CD14-positive monocyte (primary cell): ENCODE measurements at regions not wholly inside any gene's neighbourhood (a gene's known extent, or its start where the extent isn't known, plus 50 kb on each side); places are given as distances from the start of the nearest gene placed in this dataset.

Experiments used
- DNase-seq, 3 donors: peaks; one replicate each; pipeline ENCODE4 v3.0.0-alpha.2; 2011 to 2022
- H2AFZ ChIP-seq: 2 replicates; pipeline ENCODE4 v1.6.0; 2012; ENCODE audit warnings: mild to moderate bottlenecking, low read depth, low read length, inconsistent platforms; ENCODE audit not compliant: insufficient read depth, poor library complexity, severe bottlenecking
- H3K27ac ChIP-seq, 2 donors: 1 replicate in 1 of 2; 2 replicates in 1 of 2; pipeline ENCODE4 v1.5.1; 2012 to 2013; ENCODE audit warnings: low read length in 2 of 2, control low read depth in 1 of 2, inconsistent platforms in 1 of 2, low read depth in 1 of 2, mild to moderate bottlenecking in 1 of 2
- H3K27me3 ChIP-seq, 2 donors: one replicate each; pipeline versions ENCODE4 v1.6.0 to v1.6.1; 2011 to 2013; ENCODE audit warnings: low read length in 2 of 2; ENCODE audit not compliant: control insufficient read depth in 2 of 2, insufficient read depth in 2 of 2
- H3K36me3 ChIP-seq, 2 donors: replicated peaks in 1 of 2; 1 replicate in 1 of 2; 2 replicates in 1 of 2; pipeline versions ENCODE4 v1.5.1 to v1.6.1; 2012 to 2013; ENCODE audit warnings: low read length in 2 of 2, control low read depth in 1 of 2, inconsistent platforms in 1 of 2, mild to moderate bottlenecking in 1 of 2; ENCODE audit not compliant: insufficient read depth in 2 of 2, control insufficient read depth in 1 of 2
- H3K4me1 ChIP-seq, 2 donors: 1 replicate in 1 of 2; 2 replicates in 1 of 2; pipeline versions ENCODE4 v1.5.1 to v1.6.1; 2012 to 2013; ENCODE audit warnings: low read length in 2 of 2, control low read depth in 1 of 2, inconsistent platforms in 1 of 2, mild to moderate bottlenecking in 1 of 2, moderate library complexity in 1 of 2; ENCODE audit not compliant: insufficient read depth in 2 of 2, control insufficient read depth in 1 of 2
- H3K4me2 ChIP-seq: replicated peaks from 2 replicates; pipeline ENCODE3; 2012; ENCODE audit warnings: low read length, moderate library complexity, mild to moderate bottlenecking; ENCODE audit not compliant: poor library complexity, severe bottlenecking; ENCODE audit errors: extremely low read depth
- H3K4me3 ChIP-seq, 3 experiments: fragments of 200-600 bp in 1 of 3; sonication (generic) in 1 of 3; replicated peaks in 1 of 3; 1 replicate in 2 of 3; 2 replicates in 1 of 3; pipeline ENCODE4 v1.5.1; 2011 to 2013; ENCODE audit warnings: low read length in 3 of 3, mild to moderate bottlenecking in 3 of 3, control low read depth in 2 of 3, low read depth in 2 of 3, inconsistent platforms in 1 of 3, moderate library complexity in 1 of 3
- H3K79me2 ChIP-seq: 2 replicates; pipeline ENCODE4 v1.6.0; 2012; ENCODE audit warnings: mild to moderate bottlenecking, control low read depth, inconsistent platforms, low read length, moderate library complexity; ENCODE audit not compliant: insufficient read depth
- H3K9ac ChIP-seq: 2 replicates; pipeline ENCODE4 v1.6.0; 2017; ENCODE audit warnings: low read length, mild to moderate bottlenecking; ENCODE audit not compliant: insufficient read depth, poor library complexity, severe bottlenecking
- H3K9me3 ChIP-seq, 2 donors: replicated peaks in 1 of 2; 1 replicate in 1 of 2; 2 replicates in 1 of 2; pipeline versions ENCODE4 v1.5.1 to v1.6.1; 2012 to 2013; ENCODE audit warnings: low read length in 2 of 2, control low read depth in 1 of 2; ENCODE audit not compliant: control insufficient read depth in 1 of 2, insufficient read depth in 1 of 2
- H4K20me1 ChIP-seq: 2 replicates; pipeline ENCODE4 v1.6.0; 2012; ENCODE audit warnings: mild to moderate bottlenecking, low read length, control low read depth, moderate library complexity; ENCODE audit not compliant: insufficient read depth
- H3K27ac Mint-ChIP-seq, 7 donors: one replicate each; pipeline ENCODE4 v1.8.0; 2020; ENCODE audit warnings: mild to moderate bottlenecking in 7 of 7, mixed read lengths in 7 of 7, moderate library complexity in 6 of 7, inconsistent platforms in 2 of 7
- H3K27me3 Mint-ChIP-seq, 3 donors: one replicate each; pipeline ENCODE4 v1.8.0; 2021 to 2022; ENCODE audit warnings: low read depth in 3 of 3, mild to moderate bottlenecking in 3 of 3, mixed read lengths in 3 of 3, moderate library complexity in 3 of 3, inconsistent platforms in 1 of 3
- H3K36me3 Mint-ChIP-seq, 2 donors: one replicate each; pipeline ENCODE4 v1.8.0; 2020; ENCODE audit warnings: mixed read lengths in 2 of 2, inconsistent platforms in 1 of 2, mild to moderate bottlenecking in 1 of 2
- H3K4me1 Mint-ChIP-seq: one replicate; pipeline ENCODE4 v1.8.0; 2020; ENCODE audit warnings: mild to moderate bottlenecking, mixed read lengths
- H3K4me3 Mint-ChIP-seq, 2 donors: one replicate each; pipeline ENCODE4 v1.8.0; 2020; ENCODE audit warnings: mild to moderate bottlenecking in 2 of 2, mixed read lengths in 2 of 2, moderate library complexity in 1 of 2
- H3K9me3 Mint-ChIP-seq, 7 donors: one replicate each; pipeline ENCODE4 v1.8.0; 2020 to 2022; ENCODE audit warnings: mixed read lengths in 7 of 7, mild to moderate bottlenecking in 6 of 7, moderate library complexity in 6 of 7, inconsistent platforms in 2 of 7
- WGBS: methylation state at CpG from one replicate; pipeline ENCODE4 v1.1.5; 2013; ENCODE audit warnings: missing lambda C conversion rate; ENCODE audit not compliant: insufficient coverage; 5-methylcytosine and 5-hydroxymethylcytosine counted together
- intact Hi-C, 2 donors: fragments of 100-400 bp; cut with micrococcal nuclease; formaldehyde crosslinking; loops; one replicate each; pipeline versions ENCODE4 v1.15.0 to v1.15.1; 2023
- TF ChIP-seq, protein P1 (sequence below): fragments of 200-600 bp; IDR thresholded peaks from one replicate; pipeline ENCODE4 v1.8.0; 2022; ENCODE audit warnings: antibody characterized with exemption, mild to moderate bottlenecking

GRCh38 chrX:9102956-9103355, 69.0 kb upstream of the FAM9B start:
- peaks cover 0 to 13% of the 10 kb centered on the region in 2 donors for H3K27me3 ChIP-seq
- H3K9me3 ChIP-seq, result peaks cover 0 to 4% of the 10 kb centered on the region in 2 donors
- H2AFZ ChIP-seq, result no peak overlapping the region
- intact Hi-C loops, result no loop called here
- no peaks in the 10 kb centered on the region for H3K36me3 Mint-ChIP-seq
- H3K79me2 ChIP-seq, result no peaks in the 10 kb centered on the region
- no peaks in the 10 kb centered on the region for H4K20me1 ChIP-seq
- H3K27me3 Mint-ChIP-seq, result peaks cover 0 to 14% (median 0%) of the 10 kb centered on the region in 3 donors
- H3K9me3 Mint-ChIP-seq, result peaks cover 0 to 11% (median 3%) of the 10 kb centered on the region in 7 donors
- no peak overlapping the region for H3K27ac ChIP-seq
- DNase-seq, result no peak
- no peak overlapping the region for H3K4me3 ChIP-seq
- no peaks in the 10 kb centered on the region for H3K36me3 ChIP-seq
- no peak overlapping the region for H3K4me2 ChIP-seq
- TF ChIP-seq, protein P1, sequence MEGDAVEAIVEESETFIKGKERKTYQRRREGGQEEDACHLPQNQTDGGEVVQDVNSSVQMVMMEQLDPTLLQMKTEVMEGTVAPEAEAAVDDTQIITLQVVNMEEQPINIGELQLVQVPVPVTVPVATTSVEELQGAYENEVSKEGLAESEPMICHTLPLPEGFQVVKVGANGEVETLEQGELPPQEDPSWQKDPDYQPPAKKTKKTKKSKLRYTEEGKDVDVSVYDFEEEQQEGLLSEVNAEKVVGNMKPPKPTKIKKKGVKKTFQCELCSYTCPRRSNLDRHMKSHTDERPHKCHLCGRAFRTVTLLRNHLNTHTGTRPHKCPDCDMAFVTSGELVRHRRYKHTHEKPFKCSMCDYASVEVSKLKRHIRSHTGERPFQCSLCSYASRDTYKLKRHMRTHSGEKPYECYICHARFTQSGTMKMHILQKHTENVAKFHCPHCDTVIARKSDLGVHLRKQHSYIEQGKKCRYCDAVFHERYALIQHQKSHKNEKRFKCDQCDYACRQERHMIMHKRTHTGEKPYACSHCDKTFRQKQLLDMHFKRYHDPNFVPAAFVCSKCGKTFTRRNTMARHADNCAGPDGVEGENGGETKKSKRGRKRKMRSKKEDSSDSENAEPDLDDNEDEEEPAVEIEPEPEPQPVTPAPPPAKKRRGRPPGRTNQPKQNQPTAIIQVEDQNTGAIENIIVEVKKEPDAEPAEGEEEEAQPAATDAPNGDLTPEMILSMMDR, result no peak
- H3K4me1 Mint-ChIP-seq, result peaks cover 19% of the 10 kb centered on the region
- H3K27ac Mint-ChIP-seq, result no peak overlapping the region
- WGBS, result no CpG with 5 or more reads among the region's 4 CpGs
- peaks cover 5 to 7% of the 10 kb centered on the region in 2 donors for H3K4me1 ChIP-seq
- no peak overlapping the region for H3K4me3 Mint-ChIP-seq
- no peak overlapping the region for H3K9ac ChIP-seq

DNA sequence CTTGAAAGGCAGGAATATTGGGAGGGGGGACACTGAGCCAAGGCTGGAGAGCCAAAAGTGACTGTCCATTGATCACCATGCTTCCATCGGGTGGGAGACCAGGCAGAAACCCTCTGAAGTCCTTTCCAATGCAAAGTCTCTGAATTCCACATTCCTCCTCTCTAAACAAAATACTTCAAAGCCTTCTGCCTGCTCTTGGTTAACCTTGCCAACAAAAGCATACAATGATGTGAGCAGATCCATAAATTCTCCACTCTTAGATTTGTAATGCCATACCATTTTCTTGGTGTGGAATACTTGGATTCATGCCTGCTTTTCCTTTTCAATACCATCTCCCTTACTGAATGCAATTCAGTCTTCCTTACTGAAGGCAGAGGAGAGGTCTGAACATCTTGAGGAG, 74.1 kb upstream of the FAM9B start:
- Mint-ChIP-seq H3K4me1 (peaks cover 12% of the 10 kb centered on the region), H3K27ac (no peak overlapping the region), H3K9me3 (peaks cover 0 to 11% (median 3%) of the 10 kb centered on the region in 7 donors), H3K36me3 (no peaks in the 10 kb centered on the region), H3K27me3 (peaks cover 3 to 19% (median 4%) of the 10 kb centered on the region in 3 donors), H3K4me3 (no peak overlapping the region)
- no peak overlapping the region for H2AFZ ChIP-seq
- H3K27ac ChIP-seq, result no peak overlapping the region
- H3K36me3 ChIP-seq, result no peaks in the 10 kb centered on the region
- no peak overlapping the region for H3K4me2 ChIP-seq
- WGBS, result no CpG with 5 or more reads among the region's 1 CpG
- no peak overlapping the region for H3K9ac ChIP-seq
- TF ChIP-seq, protein P1, result no peak
- peaks cover 0 to 12% of the 10 kb centered on the region in 2 donors for H3K27me3 ChIP-seq
- peaks cover 0 to 4% of the 10 kb centered on the region in 2 donors for H3K9me3 ChIP-seq
- no peaks in the 10 kb centered on the region for H3K79me2 ChIP-seq
- no peak for DNase-seq
- intact Hi-C loops, result no loop called here
- no peak overlapping the region for H3K4me3 ChIP-seq
- peaks cover 5% of the 10 kb centered on the region in 2 donors for H3K4me1 ChIP-seq
- no peaks in the 10 kb centered on the region for H4K20me1 ChIP-seq
